Hepatocyte (in vitro differentiated cells): ENCODE measurements at regions not wholly inside any gene's neighbourhood (a gene's known extent, or its start where the extent isn't known, plus 50 kb on each side); places are given as distances from the start of the nearest gene placed in this dataset.

Experiments used
- EZH2 ChIP-seq: fragments of 200-600 bp; sonication (generic); IDR thresholded peaks from 2 replicates; pipeline ENCODE4 v1.6.1; 2016; ENCODE audit warnings: antibody characterized with exemption, mild to moderate bottlenecking, borderline replicate concordance
- TF ChIP-seq, protein P1 (sequence below): fragments of 200-600 bp; sonication (generic); IDR thresholded peaks from 2 replicates; pipeline ENCODE4 v1.5.1; 2016; ENCODE audit warnings: antibody characterized with exemption, mild to moderate bottlenecking; ENCODE audit not compliant: poor library complexity

DNA sequence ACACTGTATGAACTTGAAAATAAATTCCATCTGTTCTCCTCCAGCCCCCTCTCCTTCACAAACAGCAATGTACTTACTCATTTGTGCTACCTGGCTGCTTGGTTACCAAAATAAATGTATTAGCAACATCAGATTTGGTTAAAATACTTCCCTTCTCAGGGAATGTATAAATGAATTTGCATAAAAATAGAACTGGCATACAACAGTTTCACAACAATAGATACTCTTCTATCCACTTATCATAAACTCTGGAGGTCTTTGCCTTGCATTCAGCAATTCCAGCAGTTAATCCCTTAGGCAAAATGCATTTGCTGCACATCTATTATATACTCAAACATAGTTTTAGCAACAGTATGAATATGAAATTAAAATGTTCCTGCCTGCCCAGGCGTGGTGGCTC is 658.2 kb downstream of the CENPC start:
- TF ChIP-seq, protein P1, sequence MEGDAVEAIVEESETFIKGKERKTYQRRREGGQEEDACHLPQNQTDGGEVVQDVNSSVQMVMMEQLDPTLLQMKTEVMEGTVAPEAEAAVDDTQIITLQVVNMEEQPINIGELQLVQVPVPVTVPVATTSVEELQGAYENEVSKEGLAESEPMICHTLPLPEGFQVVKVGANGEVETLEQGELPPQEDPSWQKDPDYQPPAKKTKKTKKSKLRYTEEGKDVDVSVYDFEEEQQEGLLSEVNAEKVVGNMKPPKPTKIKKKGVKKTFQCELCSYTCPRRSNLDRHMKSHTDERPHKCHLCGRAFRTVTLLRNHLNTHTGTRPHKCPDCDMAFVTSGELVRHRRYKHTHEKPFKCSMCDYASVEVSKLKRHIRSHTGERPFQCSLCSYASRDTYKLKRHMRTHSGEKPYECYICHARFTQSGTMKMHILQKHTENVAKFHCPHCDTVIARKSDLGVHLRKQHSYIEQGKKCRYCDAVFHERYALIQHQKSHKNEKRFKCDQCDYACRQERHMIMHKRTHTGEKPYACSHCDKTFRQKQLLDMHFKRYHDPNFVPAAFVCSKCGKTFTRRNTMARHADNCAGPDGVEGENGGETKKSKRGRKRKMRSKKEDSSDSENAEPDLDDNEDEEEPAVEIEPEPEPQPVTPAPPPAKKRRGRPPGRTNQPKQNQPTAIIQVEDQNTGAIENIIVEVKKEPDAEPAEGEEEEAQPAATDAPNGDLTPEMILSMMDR: no peak
- no peak for TF ChIP-seq EZH2
